ENCODE measurements at regions not wholly inside any gene's neighbourhood (a gene's known extent, or its start where the extent isn't known, plus 50 kb on each side); places are given as distances from the start of the nearest gene placed in this dataset.

DNA sequence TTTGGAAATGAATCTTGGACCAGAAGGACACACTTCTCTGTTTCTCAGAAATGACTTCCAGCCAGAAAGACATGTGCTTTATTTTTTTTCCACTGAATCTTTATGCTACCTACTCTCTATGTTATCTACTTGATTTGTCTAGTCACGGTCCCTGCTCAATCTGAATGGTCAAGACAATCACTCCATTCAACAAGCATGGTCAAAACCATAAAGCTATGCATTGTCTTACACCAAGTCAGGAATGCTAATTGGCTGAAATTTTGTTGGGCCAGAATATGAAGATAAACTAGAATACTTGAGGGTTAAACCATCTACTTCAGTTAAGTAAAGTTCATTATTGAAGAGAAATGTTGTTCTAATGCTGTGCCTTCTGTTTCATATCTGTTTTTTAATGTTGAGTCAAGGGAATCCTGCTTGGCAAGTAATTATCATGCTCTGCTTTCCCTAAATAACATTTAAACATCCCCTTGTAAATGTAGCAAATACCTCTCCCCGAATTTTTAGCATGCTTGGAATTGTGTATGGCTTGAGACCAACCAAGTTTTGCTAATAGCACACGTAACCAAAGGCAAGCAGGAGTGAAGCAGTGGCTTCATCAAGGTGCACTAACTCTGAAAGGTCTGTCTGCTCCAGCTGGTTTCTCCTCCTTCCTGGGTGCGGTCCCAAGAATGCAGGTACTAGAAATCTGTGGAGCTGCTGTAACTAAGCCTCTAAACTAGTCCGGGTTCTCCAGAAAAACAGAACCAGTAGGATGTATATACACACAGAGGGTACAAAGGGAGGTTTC is 190.3 kb upstream of the CDYL start:
- TF ChIP-seq, protein P1, sequence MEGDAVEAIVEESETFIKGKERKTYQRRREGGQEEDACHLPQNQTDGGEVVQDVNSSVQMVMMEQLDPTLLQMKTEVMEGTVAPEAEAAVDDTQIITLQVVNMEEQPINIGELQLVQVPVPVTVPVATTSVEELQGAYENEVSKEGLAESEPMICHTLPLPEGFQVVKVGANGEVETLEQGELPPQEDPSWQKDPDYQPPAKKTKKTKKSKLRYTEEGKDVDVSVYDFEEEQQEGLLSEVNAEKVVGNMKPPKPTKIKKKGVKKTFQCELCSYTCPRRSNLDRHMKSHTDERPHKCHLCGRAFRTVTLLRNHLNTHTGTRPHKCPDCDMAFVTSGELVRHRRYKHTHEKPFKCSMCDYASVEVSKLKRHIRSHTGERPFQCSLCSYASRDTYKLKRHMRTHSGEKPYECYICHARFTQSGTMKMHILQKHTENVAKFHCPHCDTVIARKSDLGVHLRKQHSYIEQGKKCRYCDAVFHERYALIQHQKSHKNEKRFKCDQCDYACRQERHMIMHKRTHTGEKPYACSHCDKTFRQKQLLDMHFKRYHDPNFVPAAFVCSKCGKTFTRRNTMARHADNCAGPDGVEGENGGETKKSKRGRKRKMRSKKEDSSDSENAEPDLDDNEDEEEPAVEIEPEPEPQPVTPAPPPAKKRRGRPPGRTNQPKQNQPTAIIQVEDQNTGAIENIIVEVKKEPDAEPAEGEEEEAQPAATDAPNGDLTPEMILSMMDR (conservative IDR thresholded peaks at IDR 0.05), result no peak
- TF ChIP-seq ZFX (IDR thresholded peaks at IDR 0.05), result no peak
